C1 segment of cervical spinal cord (tissue), 14 donors: ENCODE measurements at regions not wholly inside any gene's neighbourhood (a gene's known extent, or its start where the extent isn't known, plus 50 kb on each side); places are given as distances from the start of the nearest gene placed in this dataset.
A peak's percentile ranks its signal among the peaks of the same experiment; 100 is the strongest.

Experiments used
- DNase-seq, 14 donors: peaks; one replicate each; lab custom pipeline; 2025; lab: John Stamatoyannopoulos, UW

DNA sequence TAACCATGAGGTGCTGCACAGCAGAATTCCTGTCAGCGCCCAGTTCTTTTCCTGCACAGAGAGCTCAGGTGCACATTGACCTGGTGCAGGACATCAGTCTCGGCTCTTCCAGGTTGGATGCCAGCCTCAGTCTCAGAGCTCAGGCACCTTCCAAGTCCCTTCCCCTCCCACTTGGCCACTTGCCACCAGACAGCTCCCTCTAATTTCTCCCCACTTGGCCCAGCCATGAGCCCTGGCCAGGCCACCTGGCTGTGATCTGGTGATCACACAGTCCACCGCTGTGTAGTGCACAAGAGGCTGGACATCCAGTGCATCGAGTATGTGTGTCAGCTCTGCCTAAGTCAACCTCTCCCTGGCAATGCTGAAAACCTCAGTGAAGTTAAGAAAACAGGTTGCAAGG lies 336.6 kb upstream of the MYT1L start:
- no peak for DNase-seq

DNA sequence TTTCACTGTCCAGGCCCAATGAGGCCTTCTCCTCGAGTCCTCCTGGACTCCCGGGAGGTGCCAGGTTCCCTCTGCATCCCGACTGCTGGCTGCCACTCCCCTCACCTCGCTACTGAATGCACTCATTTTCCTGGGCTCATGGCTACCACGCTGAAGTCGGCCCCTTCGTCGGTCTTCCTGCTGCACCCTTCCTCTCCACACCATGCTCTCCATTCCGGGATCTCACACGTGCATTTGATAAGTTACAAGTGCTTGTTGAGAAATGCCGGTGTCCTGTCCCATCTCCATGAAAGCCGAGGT lies 334.7 kb upstream of the MYT1L start:
- no peak for DNase-seq

DNA sequence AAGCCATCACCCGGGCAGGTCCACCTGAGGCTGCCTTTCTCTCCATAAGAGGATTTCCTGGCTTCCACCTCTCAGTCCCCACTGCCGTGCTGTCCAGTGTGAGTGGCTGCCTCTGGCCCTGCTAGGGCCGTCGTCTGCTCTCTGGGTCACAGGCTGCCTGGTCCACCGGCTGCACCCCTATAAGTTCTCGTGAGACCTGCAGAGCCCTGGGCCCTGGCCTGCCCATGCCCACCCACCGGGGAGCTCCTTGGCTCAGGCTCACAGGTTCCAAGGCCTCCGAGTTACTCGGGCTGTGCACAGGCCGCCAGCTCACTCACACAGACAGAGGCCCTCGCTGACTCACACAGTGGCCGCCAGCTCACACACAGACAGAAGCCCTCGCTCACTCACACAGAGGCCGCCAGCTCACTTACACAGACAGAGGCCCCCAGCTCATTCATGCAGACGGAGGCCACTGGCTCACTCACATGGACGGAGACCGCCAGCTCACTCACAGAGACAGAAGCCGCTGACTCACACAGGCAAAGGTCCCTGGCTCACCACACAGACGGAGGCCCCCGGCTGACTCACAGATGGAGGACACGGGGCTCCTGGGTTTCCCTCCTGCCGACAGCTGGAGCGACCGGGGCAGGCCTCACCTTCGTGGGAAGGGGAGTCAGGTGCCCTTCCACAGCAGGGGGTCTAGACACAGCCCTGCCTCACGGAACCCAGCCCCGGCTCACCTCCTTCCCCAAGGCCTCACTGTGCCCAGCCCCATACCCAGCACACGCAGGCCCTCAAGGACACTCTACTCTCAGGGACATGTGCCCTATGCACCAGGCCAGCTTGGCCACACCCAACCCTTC lies 334.1 kb upstream of the MYT1L start:
- peak in 2 of 14 donors; percentile 7 to 80 for DNase-seq

DNA sequence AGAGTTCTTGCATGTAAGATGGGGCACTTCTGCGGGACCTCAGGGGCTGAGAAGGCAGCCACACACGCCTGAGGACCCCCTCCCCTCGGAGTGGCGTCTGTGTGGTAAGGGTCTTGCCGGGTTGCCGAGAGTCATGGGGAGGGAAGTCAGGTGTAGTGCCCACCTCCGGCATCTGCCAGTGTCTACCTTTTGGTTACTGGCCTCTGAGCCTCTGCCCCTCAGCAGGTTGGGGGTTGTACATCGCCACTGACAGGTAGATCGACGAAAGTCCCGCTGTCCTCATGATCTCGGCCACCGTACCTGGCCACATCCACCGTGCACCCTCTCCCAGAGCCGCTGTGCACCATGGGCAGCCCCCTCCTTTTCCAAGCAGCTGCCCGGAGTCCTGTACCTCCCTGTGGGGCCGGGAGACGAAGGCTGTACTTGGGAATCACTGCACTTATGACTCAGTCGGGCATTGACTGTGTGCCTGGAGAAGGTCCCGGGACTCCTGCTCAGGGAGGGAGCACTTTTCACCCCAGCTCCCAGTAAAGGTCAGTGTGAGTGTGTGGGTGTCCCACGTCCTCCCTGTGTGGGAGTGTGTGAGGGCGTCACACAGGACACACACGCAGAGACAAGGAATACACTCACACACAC lies 332.4 kb upstream of the MYT1L start:
- DNase-seq = peak in 1 of 14 donors; percentile 65

DNA sequence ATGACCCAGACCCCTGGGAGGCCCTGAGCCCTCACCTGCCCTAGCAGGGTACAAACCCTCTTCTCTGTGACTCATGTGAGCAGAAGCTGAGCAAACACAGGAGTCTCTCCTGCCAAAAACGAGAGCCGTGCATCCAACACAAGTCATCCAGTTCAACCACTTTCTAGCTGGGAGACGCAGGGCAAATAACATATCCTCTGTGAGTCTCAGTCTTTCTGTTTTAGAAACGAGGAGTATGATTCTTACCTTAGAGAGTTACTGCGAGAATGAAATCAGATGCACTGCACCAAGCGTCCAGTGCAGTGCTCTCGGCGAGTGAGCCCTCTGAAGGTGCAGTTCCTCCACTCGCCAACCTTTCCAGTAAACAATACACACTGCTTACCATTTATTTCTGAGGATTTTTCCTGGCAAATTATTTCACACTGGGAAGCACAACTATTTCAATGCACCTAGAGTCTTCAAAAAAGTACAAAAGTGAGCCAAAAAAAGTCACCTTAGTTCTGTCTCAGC lies 331.8 kb upstream of the MYT1L start:
- DNase-seq = no peak

DNA sequence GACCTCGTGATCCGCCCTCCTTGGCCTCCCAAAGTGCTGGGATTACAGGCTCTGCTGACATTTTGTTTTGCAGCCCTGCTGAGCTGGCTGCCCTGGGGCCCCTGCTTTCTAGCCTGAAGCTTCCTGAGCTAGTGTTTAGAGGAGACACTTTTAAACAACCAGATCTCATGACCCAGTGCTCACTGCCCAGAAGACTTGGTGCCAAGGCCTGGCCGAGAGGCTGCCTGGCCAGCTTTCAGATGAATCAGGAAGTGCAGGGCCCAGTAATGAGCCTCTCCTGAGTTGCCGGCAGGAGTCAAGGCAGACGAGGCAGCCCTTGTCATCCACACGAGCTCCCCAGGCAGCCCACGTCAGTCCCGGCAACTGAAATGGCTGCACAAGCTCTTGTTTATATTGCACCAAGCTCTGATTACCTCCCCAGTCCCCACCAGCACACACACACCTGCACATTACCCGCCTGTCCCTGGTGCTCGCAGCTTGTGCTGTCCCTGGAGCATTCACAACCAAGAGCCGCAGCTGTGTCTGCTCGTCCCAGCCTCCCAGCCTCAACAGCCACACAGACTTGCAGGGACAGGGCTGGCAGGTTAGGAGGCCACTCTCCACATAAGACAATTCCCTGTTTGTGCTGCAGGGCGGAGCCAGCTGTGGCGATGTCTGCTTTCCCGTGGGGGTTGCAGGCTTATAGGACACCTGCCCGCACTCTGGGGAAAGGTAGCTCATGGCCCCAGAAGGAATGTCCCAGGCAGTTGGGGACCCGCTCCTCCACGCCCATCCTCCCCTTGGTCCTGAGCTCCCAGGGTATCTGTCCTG lies 331.2 kb upstream of the MYT1L start:
- DNase-seq = peak in 10 of 14 donors; percentile 38 to 81 (median 54)

DNA sequence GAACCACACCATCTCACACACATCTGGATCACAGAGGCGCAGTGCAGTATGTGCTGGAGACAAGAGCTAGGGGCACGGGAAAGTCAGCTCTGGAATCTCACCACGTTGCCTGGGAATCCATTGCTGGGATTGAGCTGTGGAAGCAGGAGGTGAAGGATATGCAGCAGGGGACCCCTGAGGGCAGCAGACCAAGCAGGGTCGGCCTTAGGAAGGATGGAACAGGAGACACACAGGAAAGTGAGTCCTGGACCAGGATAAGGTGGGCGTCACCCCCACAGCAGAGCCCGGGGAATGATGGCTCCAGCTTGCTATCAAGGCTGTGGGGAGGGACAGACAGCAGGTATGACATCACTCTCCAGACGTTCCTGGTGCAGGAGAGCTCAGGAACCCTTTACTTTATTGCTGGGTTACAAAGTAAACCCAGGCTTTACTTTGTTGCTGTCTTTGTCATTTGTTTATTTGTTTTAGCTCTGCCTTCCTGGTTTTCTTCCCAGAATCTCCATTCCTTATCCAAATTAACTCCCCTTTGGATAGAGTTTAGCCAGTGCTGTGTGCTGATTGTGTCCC lies 329.8 kb upstream of the MYT1L start:
- no peak for DNase-seq

DNA sequence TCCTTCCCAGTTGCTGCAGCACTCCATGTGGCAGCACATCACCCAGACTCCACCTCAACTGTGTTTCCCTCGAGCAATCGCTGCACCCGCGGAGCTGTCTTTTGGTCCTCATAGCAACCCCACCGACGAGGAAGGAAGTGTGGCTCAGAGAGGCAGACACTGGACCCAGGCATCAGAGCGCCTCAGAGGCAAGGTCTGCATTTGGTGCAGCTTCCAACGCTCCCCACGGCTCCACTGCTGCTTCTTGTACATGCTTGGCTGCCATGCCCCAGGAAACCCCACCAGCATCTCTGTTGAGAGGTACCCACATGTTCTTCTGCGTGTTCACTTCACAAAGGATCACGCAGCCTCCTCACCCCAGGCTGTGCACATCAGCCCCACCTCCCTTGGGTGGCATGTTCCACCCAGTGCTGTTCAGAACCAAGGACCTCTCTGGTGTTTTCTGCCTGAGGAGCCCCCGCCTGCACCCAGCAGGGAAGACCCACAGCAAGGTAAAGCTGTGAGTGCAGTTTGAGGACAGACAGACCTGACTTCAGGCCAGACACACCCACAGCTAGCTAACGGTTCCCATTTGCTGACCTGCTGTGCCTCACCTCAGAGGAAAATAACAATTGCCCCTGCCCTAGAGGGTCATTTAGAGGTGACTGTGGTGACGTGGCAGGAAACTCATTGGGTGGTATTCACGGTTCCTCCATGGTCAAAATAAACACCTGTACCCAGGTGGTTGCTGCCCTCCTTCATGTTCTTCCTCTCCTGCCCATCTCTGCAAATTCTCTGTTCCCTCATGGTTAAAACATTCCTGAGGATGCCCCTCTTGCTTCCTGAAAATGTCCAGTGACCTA lies 326.3 kb upstream of the MYT1L start:
- DNase-seq = no peak

DNA sequence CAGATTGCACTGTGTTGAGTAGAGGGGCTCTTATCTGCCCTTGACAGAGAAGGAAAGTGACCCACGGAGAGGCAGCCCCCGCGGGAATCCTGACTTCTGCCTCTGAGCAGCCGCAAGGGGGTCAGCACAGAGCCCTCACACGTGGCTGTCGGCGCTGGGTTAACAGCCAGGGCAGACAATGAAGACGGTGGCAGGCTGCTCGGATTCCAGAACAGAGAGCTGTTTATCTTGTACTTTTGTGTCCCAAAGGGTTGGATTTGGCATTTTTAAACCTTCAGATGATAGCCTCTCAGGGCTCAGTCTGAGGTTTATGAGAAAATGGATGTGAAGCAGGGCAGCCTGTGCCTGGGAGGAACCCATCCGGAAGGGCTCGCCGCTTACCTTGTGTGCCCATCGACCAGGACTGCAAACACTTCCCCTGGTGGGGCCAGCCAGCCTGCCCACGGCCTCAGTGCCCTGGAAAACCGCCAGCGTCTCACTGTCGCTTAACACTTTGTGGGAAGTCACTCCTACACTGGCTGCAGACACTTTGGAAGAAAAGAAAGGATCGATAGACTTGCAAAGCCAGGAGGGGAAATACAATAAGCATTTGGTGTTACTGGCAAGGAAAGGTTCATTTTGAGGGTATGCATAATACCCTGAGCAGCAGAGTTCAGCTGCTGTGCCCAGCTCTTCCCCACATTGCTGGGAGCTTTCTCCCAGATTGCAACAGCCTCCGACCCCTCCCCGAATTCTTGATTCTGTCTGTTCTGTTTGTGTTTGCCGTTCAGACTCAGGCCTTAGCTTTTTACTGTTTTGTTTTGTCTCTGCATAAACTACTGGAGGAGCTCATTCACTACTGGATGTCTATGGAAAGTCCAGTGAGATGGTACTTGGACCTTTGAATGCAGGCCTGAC lies 325.3 kb upstream of the MYT1L start:
- DNase-seq = peak in 7 of 14 donors; percentile 21 to 63 (median 47)

DNA sequence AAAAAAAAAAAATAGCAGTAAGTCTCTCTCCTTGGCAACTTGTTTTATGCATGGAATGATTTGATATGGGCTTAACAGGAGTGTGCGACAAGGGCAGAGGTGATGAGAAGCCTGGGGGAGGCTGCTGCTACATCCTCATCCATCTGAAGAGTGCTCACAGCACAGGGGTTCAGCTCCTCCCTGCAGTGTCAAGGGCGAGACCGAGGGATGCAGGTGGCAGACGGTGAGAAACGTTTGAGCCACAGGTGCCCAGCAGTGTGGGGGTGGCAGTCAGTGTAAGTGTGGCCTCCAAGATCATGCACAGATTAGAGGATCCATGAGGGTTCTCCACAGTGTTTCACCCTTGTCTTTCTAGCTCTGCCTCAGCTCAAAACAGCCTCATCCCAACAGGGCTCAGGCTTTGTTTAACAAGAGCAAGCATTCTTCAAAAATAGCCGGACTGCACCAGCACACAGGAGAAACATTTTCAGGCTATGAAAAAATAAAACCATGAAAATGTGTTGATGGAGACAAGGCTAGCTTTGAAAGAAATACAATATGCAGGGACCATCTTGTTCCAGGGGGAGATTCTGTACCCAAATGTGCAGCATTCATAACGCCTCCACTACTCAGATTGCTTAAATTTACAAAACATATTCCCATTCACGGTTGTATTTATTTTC lies 324.5 kb upstream of the MYT1L start:
- DNase-seq = peak in 1 of 14 donors; percentile 53

DNA sequence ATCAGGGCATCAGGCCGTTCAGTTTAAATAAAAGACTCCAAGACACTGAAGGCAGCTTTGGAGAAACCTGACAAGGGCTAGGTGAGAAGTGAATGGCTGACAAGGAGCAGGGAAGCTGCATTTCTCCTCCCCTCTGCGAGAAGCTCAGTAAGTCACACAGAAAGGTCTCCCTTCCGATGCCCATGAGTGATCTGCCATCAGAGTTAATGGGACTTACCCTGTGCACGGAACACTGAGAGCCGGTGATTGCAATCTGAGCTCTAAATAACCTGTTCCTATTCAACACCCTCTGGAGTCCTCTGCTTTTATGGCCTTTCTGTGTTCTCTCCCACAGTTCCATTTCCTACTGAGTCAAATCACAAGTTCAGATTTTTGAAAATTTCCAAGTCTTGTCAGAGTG lies 322.2 kb upstream of the MYT1L start:
- DNase-seq = no peak

DNA sequence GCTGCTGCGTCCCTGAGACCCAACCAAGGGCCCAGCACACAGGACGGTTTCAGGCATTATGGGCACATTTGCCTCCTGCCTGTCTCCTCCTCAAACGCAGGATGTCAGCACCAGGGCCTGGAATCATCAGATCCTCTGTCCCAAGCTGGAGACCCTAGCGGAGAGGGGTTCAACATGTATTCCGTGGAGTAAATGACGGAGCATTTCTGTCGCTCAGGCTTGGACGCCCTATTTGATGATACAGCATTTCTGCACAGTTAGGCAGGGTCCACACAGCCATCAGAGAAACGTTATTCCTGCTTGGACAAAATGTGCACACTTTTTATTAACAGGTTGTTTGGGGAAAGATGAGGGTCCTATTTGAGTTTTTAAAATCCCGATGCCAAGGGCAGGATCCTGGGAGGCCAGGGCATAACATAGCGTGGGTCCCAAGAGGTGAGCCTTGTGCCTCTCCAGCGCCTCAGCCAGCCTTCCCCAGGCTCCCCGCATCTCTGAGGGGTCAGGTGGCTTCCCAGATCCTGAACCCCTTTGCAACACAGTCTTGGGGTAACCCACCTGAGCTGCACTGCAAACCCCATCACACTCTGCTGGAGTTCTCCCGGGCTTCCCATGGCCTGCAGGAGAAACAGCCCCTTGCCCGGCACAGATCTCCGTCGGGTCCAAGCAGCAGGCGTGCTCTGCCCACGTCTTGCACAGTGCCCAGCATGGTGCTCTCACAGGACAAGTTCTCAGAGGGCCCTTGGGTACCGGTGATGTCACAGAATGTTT lies 319.7 kb upstream of the MYT1L start:
- DNase-seq = no peak

DNA sequence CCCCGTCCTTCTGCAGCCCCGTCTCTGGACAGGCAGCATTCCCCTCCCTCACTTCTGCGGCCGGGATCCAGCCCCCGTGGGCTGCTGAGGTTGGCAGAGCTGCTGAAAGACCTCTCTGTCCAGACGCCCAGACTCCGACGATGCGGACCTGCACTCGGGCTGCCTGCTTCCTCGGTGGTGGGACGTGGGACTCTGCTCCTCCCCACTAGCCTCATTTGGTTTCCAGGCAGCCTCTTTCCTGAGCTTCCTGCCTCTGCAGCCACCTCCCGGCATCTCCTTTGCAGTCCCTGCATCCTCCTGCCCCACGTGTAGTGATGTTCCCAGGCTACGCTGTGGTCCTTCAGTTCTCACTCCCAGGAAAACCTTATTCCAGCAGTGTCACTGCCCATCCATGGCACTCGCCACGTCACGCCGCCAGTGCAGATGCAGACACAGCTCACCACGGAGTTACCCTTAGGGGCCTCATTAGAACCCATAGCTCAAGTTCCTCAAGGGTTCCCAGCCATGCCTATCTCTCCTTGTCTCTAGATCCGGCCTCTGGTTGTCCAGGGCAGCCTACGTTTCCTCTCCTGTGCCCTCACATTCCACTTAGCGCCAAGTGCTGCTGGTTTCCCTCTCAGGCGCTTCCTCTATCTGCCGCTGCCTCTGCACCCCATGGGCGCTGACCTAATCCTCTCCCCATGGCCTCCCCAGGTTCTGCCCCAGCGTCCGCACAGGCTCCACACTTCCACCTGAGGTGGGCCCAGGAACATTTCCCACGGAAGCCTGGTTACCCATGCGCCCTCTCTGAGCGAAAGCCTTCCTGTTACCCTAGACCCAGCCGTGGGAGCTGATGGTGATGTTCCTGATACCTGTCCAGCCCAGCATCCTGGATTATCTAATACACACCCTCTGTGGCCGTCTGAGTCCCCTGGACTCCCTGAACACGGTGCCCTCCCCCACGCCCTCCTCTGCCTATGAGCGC lies 318.3 kb upstream of the MYT1L start:
- no peak for DNase-seq

DNA sequence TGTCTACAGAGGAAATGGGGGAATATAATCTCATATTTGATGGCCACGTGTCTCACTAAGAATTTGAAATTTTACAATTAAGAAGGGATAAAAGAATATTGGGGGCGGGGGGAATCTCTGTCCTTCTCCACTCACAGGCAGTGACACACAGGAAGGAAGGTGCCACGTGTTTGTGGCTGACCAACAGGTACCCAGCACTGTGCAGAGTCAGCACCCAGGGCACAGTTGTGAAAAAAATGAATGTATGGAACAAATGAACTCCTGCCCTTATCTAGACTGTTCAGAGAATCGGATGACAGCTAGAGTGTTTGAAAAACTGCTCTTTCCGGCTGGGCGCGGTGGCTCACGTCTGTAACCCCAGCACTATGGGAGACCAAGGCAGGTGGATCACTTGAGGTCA lies 317.0 kb upstream of the MYT1L start:
- no peak for DNase-seq

DNA sequence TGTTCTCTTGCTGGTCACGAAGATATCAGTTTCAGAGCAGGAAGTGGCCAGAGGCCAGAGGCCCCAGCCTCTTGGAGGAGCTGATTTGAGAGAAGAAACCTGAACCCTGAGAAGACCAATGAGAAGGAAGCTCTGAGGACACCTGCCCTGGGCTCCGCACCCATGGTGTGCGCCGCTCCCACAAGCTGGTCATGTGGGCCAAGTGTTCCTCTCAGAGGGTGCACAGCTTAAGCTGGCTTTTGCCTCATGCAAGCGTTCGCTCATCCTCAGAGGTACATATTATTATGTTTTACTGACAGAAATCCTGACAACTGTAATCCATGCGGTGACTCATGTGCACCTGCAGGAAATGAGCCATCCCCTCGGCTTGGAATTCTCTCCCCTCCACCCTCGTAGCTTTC lies 316.1 kb upstream of the MYT1L start:
- DNase-seq = no peak

DNA sequence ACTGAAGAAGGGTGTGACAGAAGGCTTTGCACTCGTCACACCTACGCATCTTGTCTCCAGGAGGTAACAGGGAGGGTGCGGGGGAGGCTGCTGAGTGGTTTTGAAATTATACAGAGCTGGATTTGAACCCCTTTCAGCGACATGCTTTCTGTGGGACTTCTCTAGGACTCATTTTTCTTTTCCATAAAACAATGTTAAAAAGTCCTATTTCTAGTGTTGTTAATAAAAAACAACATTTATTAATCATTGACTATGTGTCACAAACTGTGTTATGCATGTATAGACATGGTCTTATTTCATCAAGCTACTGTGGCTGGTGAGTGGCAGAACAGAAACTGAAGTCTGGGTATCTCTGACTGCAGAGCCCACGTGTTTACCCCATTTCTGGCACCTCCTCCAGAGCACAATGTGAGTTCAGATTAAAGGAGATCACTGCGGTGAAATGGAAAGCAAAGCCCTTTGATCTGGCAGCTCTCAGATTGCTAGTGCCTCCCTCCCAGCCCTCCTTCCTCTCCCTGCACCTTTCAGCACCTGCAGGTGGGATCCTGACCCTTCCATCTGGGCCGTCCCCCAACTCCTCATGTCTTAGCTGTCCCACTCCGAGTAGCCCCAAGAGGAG lies 315.5 kb upstream of the MYT1L start:
- DNase-seq = no peak
